GM23248 (cell line): ENCODE measurements at regions not wholly inside any gene's neighbourhood (a gene's known extent, or its start where the extent isn't known, plus 50 kb on each side); places are given as distances from the start of the nearest gene placed in this dataset.

ENCODE experiments used
- DNase-seq: peaks from one replicate; pipeline ENCODE4 v3.0.0-alpha.2; 2015
- H2AFZ ChIP-seq: fragments of 200-600 bp; sonication (generic); 2 replicates; pipeline ENCODE4 v1.6.1; 2016; ENCODE audit warnings: antibody characterized with exemption
- H3F3A ChIP-seq: fragments of 200-600 bp; sonication (generic); 2 replicates; pipeline ENCODE4 v1.6.1; 2016; ENCODE audit warnings: mild to moderate bottlenecking, antibody characterized with exemption, mixed run types; ENCODE audit not compliant: insufficient read depth
- H3K27ac ChIP-seq: fragments of 200-600 bp; sonication (generic); 2 replicates; pipeline ENCODE4 v1.5.1; 2016; ENCODE audit warnings: mild to moderate bottlenecking
- H3K27me3 ChIP-seq: fragments of 200-600 bp; sonication (generic); replicated peaks from 2 replicates; pipeline ENCODE4 v1.6.1; 2016; ENCODE audit warnings: mild to moderate bottlenecking; ENCODE audit not compliant: insufficient read depth
- H3K36me3 ChIP-seq: fragments of 200-600 bp; sonication (generic); 2 replicates; pipeline ENCODE4 v1.6.1; 2016; ENCODE audit warnings: low read depth, mild to moderate bottlenecking
- H3K4me1 ChIP-seq: fragments of 200-600 bp; sonication (generic); 2 replicates; pipeline ENCODE4 v1.6.1; 2016; ENCODE audit warnings: mild to moderate bottlenecking; ENCODE audit not compliant: insufficient read depth
- H3K4me2 ChIP-seq: fragments of 200-600 bp; sonication (generic); one replicate; pipeline ENCODE4 v1.6.1; 2016; ENCODE audit warnings: mild to moderate bottlenecking; ENCODE audit not compliant: unreplicated experiment
- H3K4me3 ChIP-seq: fragments of 200-600 bp; sonication (generic); 2 replicates; pipeline ENCODE4 v1.5.1; 2016; ENCODE audit warnings: mild to moderate bottlenecking
- H3K79me2 ChIP-seq: fragments of 200-600 bp; sonication (generic); 2 replicates; pipeline ENCODE4 v1.6.1; 2016; ENCODE audit warnings: mild to moderate bottlenecking; ENCODE audit not compliant: insufficient read depth
- H3K9ac ChIP-seq: fragments of 200-600 bp; sonication (generic); 2 replicates; pipeline ENCODE4 v1.6.1; 2016; ENCODE audit warnings: mild to moderate bottlenecking
- H3K9me2 ChIP-seq: fragments of 200-600 bp; sonication (generic); 2 replicates; pipeline ENCODE4 v1.6.1; 2016; ENCODE audit warnings: mixed run types, mild to moderate bottlenecking, moderate library complexity; ENCODE audit not compliant: insufficient read depth
- H3K9me3 ChIP-seq: fragments of 200-600 bp; sonication (generic); one replicate; pipeline ENCODE4 v1.6.1; 2017; ENCODE audit warnings: low read depth
- H4K20me1 ChIP-seq: fragments of 200-600 bp; sonication (generic); 2 replicates; pipeline ENCODE4 v1.6.0; 2016; ENCODE audit not compliant: insufficient read depth
- EZH2 ChIP-seq: fragments of 200-600 bp; sonication (generic); IDR thresholded peaks from 2 replicates; pipeline ENCODE4 v1.6.1; 2018; ENCODE audit warnings: antibody characterized with exemption, mild to moderate bottlenecking; ENCODE audit not compliant: insufficient read depth, poor library complexity, severe bottlenecking
- EZH2phosphoT487 ChIP-seq: fragments of 200-600 bp; sonication (generic); IDR thresholded peaks from 2 replicates; pipeline ENCODE4 v1.6.1; 2018; ENCODE audit warnings: antibody characterized with exemption, moderate library complexity, mild to moderate bottlenecking, low read depth; ENCODE audit not compliant: insufficient read depth
- WGBS, 2 experiments: methylation state at CpG; one replicate each; pipeline ENCODE4 v1.1.6; 2015 to 2017; ENCODE audit warnings: low lambda C conversion rate in 2 of 2, low coverage in 1 of 2; ENCODE audit errors: missing lambda C conversion rate in 2 of 2; 5-methylcytosine and 5-hydroxymethylcytosine counted together
- in situ Hi-C: fragments of 300-500 bp; cut with MboI; formaldehyde crosslinking; loops from 2 replicates; pipeline ENCODE4 v1.15.0; 2020

GRCh38 chr3:194281766-194282165 lies 69.4 kb downstream of the CPN2 start:
- H3K9me2 ChIP-seq = no peaks in the 10 kb centered on the region
- no peaks in the 10 kb centered on the region for H4K20me1 ChIP-seq
- peaks cover 34% of the 10 kb centered on the region for H3K4me1 ChIP-seq
- no peaks in the 10 kb centered on the region for H3K79me2 ChIP-seq
- H3K9ac ChIP-seq = no peak overlapping the region
- H3K27ac ChIP-seq = no peak overlapping the region
- in situ Hi-C loops = no loop called here
- no peak overlapping the region for H3K4me3 ChIP-seq
- WGBS, 2 experiments = 87 to 90% methylated on average over 10 of the region's 10 CpGs
- no peaks in the 10 kb centered on the region for H3K36me3 ChIP-seq
- peaks cover 18% of the 10 kb centered on the region for H3F3A ChIP-seq
- TF ChIP-seq EZH2phosphoT487 = no peak
- no peak for TF ChIP-seq EZH2
- no peaks in the 10 kb centered on the region for H3K9me3 ChIP-seq
- no peaks in the 10 kb centered on the region for H3K27me3 ChIP-seq
- DNase-seq = no peak
- no peak overlapping the region for H3K4me2 ChIP-seq
- no peak overlapping the region for H2AFZ ChIP-seq

- Histone ChIP-seq H3K9me2 (no peaks in the 10 kb centered on the region), H2AFZ (no peak overlapping the region), H3K79me2 (no peaks in the 10 kb centered on the region), H3K27ac (no peak overlapping the region), H3K4me2 (no peak overlapping the region), H3K4me3 (no peak overlapping the region), H3K36me3 (no peaks in the 10 kb centered on the region), H3K9ac (no peak overlapping the region), H4K20me1 (no peaks in the 10 kb centered on the region), H3K4me1 (peaks cover 26% of the 10 kb centered on the region), H3K9me3 (no peaks in the 10 kb centered on the region), H3K27me3 (no peaks in the 10 kb centered on the region), H3F3A (peaks cover 16% of the 10 kb centered on the region)
- WGBS, 2 experiments = 71 to 72% methylated on average over 14 to 15 of the region's 15 CpGs
- no peak for DNase-seq
- TF ChIP-seq EZH2phosphoT487 = no peak
- no peak for TF ChIP-seq EZH2
- in situ Hi-C loops = no loop called here
Measured at GRCh38 chr3:194282436-194283122, 68.5 kb downstream of the CPN2 start.

GRCh38 chr3:194283221-194284006 lies 67.7 kb downstream of the CPN2 start:
- in situ Hi-C loops = no loop called here

DNA sequence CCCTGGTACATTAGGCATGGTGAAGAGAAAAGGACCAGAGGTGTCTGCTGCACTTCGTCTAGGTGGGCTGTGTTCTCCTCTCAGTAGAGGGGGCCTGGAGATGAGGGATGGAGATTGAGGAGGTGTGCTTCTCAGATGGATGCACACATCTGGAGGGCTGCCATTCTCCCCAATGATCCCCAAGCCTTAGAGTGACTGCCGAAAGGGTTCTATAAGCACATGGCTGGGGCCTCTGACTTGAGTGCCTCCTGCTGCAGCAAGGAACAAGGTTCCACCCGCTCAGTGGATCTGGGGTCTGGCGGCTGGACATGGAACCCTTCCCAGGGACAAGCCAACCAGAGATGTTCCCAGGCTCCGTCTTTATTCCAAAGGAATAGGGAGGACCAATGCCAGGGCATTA lies 66.8 kb downstream of the CPN2 start:
- Histone ChIP-seq H3K9me2 (no peaks in the 10 kb centered on the region), H3K79me2 (no peaks in the 10 kb centered on the region), H2AFZ (no peak overlapping the region), H4K20me1 (no peaks in the 10 kb centered on the region), H3K9ac (no peak overlapping the region), H3K9me3 (no peaks in the 10 kb centered on the region), H3K4me2 (no peak overlapping the region), H3K27me3 (no peaks in the 10 kb centered on the region), H3K4me3 (no peak overlapping the region), H3F3A (0 out of 2 replicates have a peak, but pooled peaks cover 6% of the 10 kb centered on the region), H3K36me3 (no peaks in the 10 kb centered on the region), H3K4me1 (peaks cover 17% of the 10 kb centered on the region), H3K27ac (no peak overlapping the region)
- TF ChIP-seq EZH2phosphoT487 (no peak), EZH2 (no peak)
- DNase-seq = no peak
- in situ Hi-C loops = no loop called here
- WGBS, 2 experiments = 92 to 93% methylated on average over 5 of the region's 5 CpGs

More at GRCh38 chr3:194283221-194284006, 67.7 kb downstream of the CPN2 start:
- Histone ChIP-seq H3K79me2 (no peaks in the 10 kb centered on the region), H3K9me2 (no peaks in the 10 kb centered on the region), H3K27ac (0 out of 2 replicates have a peak overlapping the region, but pooled peaks have one; percentile 30), H3K27me3 (no peaks in the 10 kb centered on the region), H3K4me1 (peaks cover 17% of the 10 kb centered on the region), H3K4me3 (no peak overlapping the region), H3K4me2 (peak overlapping the region; percentile 58), H4K20me1 (no peaks in the 10 kb centered on the region), H3K9me3 (no peaks in the 10 kb centered on the region), H3K36me3 (no peaks in the 10 kb centered on the region), H2AFZ (no peak overlapping the region), H3F3A (peaks cover 11% of the 10 kb centered on the region), H3K9ac (peak overlapping the region; percentile 18; the same call in 1 of the 2 replicates)
- WGBS, 2 experiments = 43% methylated on average over 12 of the region's 12 CpGs
- DNase-seq = peak; percentile 67
- no peak for TF ChIP-seq EZH2phosphoT487
